AG04449 (cell line): ENCODE measurements at regions not wholly inside any gene's neighbourhood (a gene's known extent, or its start where the extent isn't known, plus 50 kb on each side); places are given as distances from the start of the nearest gene placed in this dataset.

Experiments used
- CTCF ChIA-PET: fragments of 350-600 bp; formaldehyde crosslinking; extraction: SDS; loops from one replicate; lab custom pipeline; 2021; ENCODE audit warnings: antibody characterized with exemption; lab: Yijun Ruan, JAX
- POLR2A ChIA-PET: fragments of 400-600, 350-600 bp; formaldehyde crosslinking; extraction: SDS; loops from one replicate; lab custom pipeline; 2020; ENCODE audit warnings: antibody characterized with exemption, inconsistent platforms; lab: Yijun Ruan, JAX
- DNase-seq: peaks from one replicate; pipeline ENCODE4 v3.0.0-alpha.2; 2010; ENCODE audit warnings: low read depth, low spot score
- H3K4me3 ChIP-seq: 2 replicates; pipeline ENCODE4 v1.5.1; 2011; ENCODE audit warnings: low read depth, mild to moderate bottlenecking, control low read depth, low read length
- TF ChIP-seq, protein P1 (sequence below): IDR thresholded peaks from one replicate; pipeline ENCODE4 v1.5.1; 2011; ENCODE audit warnings: mild to moderate bottlenecking, moderate library complexity, low read length, control low read depth, inconsistent platforms; ENCODE audit not compliant: insufficient read depth; ENCODE audit errors: missing control alignments

DNA sequence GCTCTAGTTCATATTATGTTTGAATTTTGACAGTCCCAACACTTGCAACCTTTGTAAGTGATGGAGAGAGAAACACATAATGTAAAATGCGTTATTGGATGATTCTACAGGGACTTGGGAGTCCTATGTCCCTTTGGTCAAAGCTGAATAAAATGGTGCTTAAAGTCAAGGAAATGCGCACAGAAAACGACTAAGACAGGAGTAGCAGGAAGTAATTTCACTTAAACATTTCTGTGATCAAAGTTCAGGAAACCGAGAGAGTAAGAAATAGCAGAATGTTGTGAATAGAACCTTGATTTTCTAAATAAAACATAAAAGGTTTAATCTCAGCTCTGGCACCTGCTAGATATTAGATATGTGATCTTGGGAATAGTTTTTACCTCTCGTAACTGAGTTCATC, 2339.2 kb downstream of the MAT2B start:
- POLR2A ChIA-PET, result no interaction called here

DNA sequence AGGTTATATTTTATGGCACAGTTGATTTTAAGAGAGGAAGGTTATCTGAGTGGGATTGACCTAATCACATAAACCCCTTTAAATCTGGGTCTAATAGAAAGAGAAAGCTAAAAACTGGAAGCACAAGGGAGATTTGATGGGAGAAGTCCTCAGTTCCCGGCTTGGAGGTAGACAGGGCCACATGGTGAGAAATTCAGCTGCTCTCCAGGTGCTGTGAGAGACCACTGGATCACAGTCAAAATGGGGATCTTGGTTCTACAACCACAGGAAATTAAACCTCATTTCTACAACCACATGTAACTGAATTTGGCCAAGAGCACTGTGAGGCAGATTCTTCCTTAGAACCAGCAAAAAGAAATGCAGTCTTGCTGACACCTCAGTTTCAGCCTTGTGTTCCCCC, 2352.7 kb downstream of the MAT2B start:
- TF ChIP-seq, protein P1, sequence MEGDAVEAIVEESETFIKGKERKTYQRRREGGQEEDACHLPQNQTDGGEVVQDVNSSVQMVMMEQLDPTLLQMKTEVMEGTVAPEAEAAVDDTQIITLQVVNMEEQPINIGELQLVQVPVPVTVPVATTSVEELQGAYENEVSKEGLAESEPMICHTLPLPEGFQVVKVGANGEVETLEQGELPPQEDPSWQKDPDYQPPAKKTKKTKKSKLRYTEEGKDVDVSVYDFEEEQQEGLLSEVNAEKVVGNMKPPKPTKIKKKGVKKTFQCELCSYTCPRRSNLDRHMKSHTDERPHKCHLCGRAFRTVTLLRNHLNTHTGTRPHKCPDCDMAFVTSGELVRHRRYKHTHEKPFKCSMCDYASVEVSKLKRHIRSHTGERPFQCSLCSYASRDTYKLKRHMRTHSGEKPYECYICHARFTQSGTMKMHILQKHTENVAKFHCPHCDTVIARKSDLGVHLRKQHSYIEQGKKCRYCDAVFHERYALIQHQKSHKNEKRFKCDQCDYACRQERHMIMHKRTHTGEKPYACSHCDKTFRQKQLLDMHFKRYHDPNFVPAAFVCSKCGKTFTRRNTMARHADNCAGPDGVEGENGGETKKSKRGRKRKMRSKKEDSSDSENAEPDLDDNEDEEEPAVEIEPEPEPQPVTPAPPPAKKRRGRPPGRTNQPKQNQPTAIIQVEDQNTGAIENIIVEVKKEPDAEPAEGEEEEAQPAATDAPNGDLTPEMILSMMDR, result no peak
- no peak for DNase-seq
- ChIA-PET POLR2A (no interaction called here), CTCF (no interaction called here)
- no peak overlapping the region for H3K4me3 ChIP-seq

More for the DNA sequence above, 2339.2 kb downstream of the MAT2B start:
- CTCF ChIA-PET, result no interaction called here
- DNase-seq, result no peak
- H3K4me3 ChIP-seq, result no peak overlapping the region
- TF ChIP-seq, protein P1, result no peak

DNA sequence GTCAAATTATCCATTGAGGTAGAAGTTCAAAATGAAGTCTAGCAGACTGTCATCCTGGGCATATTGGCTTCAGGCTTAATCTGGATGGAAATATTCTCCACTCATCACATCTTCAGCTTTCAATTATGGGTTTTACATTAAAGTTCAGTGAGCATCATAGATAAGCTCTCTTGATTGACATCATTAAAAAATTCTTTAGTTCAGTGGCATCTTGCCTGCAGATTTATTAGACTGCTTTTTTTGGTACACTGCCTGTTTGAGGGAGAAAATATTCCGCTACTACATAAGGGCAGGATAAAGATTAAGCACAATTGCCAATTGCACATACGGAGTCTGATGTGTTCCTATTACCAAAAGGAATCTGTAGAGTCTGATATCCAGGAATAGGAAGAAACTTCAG, 2353.8 kb downstream of the MAT2B start:
- CTCF ChIA-PET, result no interaction called here
- TF ChIP-seq, protein P1, result no peak
- DNase-seq, result no peak
- POLR2A ChIA-PET, result no interaction called here
- no peak overlapping the region for H3K4me3 ChIP-seq

DNA sequence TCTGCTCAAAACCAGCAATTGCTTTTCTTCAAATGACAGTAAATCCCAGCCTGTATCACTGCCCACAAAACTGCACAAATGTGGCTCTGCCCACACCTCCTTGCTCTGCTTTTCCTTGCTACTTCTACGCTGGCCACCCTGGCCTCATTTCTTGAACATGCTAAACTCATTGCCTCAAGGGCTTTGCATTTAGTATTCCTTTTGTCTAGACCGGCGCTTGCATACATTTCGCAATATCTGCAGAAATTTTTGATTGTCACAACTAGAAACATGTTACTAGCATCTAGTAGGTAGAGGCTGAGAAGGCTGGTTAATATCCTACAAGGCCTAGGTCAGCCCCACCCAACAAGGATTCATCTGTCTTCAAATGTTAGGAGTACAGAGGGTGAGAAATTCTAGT, 2357.8 kb downstream of the MAT2B start:
- DNase-seq, result no peak
- ChIA-PET POLR2A (no interaction called here), CTCF (no interaction called here)
- TF ChIP-seq, protein P1, result no peak
- no peak overlapping the region for H3K4me3 ChIP-seq

DNA sequence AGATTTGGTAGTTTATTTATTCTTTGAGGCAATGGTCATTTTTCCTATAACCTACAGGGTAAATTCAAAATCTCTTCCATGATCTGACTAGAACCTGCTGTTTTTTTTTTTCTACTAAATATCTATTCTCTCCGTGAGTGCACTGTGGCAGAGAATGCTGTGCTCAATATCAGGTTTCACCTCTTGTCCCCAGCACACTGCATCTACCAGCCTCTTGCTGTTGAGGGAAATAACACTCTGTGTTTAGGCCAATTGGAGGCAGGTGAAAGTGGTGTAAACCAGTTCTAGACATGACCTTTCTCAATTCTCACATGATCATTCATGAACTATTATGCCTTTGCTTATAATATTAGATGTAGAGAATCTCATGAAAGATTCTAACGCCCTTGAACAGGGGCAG, 2365.9 kb downstream of the MAT2B start:
- H3K4me3 ChIP-seq, result no peak overlapping the region
- CTCF ChIA-PET, result no interaction called here
- DNase-seq, result no peak
- POLR2A ChIA-PET, result no interaction called here
- TF ChIP-seq, protein P1, result no peak

DNA sequence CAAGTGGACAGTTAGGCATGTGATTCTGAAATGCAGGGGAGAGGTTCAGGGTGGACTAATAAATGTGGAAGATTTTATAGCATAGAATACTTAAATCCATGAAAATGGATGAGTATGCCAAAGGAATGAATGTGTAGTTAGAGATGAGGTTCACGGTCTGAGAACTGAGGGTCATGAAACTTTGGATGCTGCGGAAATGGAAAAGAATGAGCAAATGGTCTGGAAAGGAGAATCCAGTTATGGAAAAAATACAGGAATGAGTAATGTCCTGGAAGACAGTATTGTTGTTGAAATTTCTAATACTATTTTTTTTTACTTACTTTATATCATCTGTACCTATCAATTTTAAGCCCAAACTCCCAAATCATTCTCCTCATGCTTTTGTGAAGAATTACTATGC, 2369.4 kb downstream of the MAT2B start:
- H3K4me3 ChIP-seq, result no peak overlapping the region
- CTCF ChIA-PET, result no interaction called here
- DNase-seq, result no peak
- TF ChIP-seq, protein P1, result no peak
- POLR2A ChIA-PET, result no interaction called here
